ENCODE measurements at regions not wholly inside any gene's neighbourhood (a gene's known extent, or its start where the extent isn't known, plus 50 kb on each side); places are given as distances from the start of the nearest gene placed in this dataset.
"Not testable (repeated sequence)": the region's sequence is repeated elsewhere in the genome, so short reads cannot be mapped to it uniquely, and the experiment has no call there.

DNA sequence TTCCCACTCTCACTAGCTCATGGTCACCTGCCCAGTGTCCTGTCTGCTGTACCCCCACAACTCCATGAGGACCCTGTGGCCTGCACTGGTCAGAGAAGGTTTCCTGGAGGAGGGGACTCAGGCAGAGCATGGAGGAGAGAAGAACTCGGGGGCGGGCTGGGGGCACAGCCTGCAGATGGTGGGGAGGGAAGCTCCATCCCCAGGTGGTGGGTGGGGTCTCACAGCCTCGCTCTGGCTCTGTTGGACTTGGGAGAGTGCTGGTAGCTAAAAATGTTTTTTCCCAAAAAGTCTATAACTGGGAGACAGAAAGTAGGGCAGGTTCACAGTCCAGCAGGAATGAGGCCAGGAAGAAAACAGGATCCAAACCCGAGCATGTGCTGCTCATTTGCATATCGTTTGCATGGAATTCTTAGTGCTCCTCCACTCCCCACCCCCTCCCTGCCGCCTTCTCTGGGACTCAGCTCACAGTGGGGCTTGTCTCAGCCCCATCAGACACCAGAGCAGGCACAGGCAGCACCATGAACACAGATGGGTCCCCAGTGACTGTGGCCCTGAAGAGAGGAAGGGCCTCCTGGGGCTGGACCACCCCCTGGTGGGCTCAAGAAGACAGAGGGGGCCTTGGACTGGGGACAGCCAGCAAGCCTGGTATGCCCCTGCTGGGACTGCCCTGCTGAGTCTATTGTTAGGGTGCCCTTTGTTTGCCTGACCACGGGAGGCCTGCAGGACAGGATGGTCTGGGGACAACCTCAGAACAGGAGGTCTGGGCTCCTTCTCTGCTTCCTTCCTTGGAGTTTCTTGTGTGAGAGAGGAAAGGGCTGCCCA is 67.0 kb upstream of the SFSWAP start:
- Mint-ChIP-seq H3K9me3 (no peaks in the 10 kb centered on the region), H3K4me3 (no peak overlapping the region), H3K27me3 (no peaks in the 10 kb centered on the region), H3K27ac (no peak overlapping the region), H3K4me1 (no peaks in the 10 kb centered on the region)
- ATAC-seq (no peak), DNase-seq (no peak)

DNA sequence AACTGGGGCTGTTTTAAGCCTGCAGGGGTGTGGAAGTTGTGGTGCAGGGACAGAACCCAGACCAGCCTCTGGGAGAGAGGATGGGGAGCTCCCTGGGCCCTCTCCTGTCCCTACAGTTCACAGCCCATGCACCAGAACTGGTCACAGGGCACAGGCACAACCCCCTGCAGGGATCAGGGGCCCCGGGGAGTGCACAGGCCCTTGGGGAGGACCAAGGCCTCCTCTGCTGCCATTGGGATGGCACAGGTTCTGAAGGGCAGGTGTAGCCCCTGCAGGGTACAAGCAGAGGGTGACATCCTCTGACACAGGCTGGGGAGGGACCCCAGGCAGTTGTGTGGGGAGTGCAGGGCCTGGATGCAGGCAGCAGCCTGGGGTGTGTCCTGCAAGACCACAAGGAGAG is 66.4 kb upstream of the SFSWAP start:
- Mint-ChIP-seq H3K9me3 (no peaks in the 10 kb centered on the region), H3K27ac (peak overlapping the region in 1 of 2 donors; percentile 49), H3K4me1 (no peaks in the 10 kb centered on the region), H3K27me3 (peaks cover 1% of the 10 kb centered on the region), H3K4me3 (no peak overlapping the region)
- DNase-seq (no peak), ATAC-seq (no peak)

DNA sequence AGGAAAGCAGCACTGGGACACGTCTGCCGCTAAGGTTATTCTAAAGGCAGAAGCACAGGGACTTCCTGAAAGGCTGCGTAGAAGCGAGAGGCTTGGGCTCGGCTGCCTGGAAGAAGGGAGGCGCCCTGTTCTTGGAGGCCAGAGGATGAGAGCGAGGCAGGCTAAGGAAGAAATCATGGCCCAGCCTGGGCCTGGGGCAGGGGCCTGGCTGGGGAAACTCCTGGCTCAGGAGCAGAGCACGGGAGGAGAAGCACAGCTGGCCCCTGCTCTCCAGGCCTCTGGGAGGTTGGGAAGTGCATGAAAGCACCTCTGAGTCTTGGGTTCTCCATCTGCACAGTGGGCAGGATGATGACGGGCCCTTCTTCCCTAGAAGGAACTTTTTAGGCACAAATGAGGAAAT is 66.0 kb upstream of the SFSWAP start:
- not testable (repeated sequence) for H3K27me3 Mint-ChIP-seq, DNase-seq

DNA sequence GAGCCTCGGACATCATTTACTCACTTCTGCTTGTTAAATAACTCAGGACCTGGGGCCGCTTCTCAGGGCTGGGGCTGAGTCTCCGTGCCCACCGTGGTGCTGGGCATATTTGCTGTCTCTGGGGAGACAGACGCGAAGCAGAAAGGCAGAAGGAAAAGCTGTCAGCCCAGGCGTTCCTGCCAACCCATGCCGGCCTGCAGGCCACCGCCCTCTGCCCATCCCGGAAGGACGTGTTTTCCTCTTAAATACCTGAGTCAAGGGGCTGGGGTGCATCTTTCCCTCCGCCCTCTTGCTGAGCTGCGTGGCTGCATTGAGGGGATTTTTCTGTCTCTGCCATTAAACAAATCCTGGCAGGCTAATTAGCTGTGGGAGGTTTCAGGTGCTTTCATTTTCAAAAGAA is 65.3 kb upstream of the SFSWAP start:
- not testable (repeated sequence) for H3K4me1 Mint-ChIP-seq, H3K4me3 Mint-ChIP-seq, H3K27ac Mint-ChIP-seq, DNase-seq, H3K27me3 Mint-ChIP-seq, H3K9me3 Mint-ChIP-seq
- peak; percentile 50 for ATAC-seq

More for the DNA sequence above, 66.0 kb upstream of the SFSWAP start:
- not testable (repeated sequence) for ATAC-seq, H3K4me3 Mint-ChIP-seq, H3K4me1 Mint-ChIP-seq, H3K9me3 Mint-ChIP-seq
- peak overlapping the region in 1 of 2 donors; percentile 49 for H3K27ac Mint-ChIP-seq

DNA sequence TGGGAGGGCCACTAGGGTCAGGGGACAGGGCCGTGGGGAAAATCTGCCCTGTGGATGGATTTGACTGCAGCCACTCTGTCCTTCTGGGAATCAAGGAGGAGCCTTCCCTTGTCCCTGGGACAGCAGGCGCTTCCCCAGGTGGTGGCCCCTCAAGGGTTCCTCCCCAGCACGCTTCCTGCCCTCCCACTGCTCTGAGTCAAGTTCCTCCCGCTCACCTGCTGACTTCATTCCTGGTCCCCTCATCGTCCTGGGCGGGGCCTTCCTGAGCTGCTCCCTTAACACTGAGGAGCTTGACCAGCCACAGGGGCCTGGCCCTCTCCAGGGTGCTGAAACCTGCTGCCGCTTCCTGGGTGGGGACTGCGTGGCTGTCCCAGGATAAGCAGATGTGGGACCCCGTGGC is 64.4 kb upstream of the SFSWAP start:
- DNase-seq, result not testable (repeated sequence)
- ATAC-seq, result peak; percentile 20

DNA sequence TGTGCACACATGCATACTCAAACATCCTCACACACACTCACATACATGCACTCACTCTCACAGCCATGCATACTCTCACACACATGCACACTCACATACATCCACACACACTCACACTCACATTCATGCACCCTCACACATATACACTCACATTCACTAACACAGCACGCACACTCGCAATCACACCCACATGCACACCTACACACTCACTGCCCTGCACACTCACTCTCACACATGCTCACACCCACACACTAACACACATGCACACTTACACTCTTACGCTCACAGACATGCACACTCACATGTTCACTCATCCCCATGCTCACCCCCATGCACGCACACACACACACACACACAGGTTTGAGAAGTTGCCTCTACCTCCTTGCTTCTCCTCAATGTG is 63.2 kb upstream of the SFSWAP start:
- Mint-ChIP-seq H3K9me3 (no peaks in the 10 kb centered on the region), H3K4me3 (no peak overlapping the region), H3K27ac (no peak overlapping the region), H3K4me1 (no peaks in the 10 kb centered on the region), H3K27me3 (peaks cover 7% of the 10 kb centered on the region)
- ATAC-seq, result no peak
- DNase-seq, result no peak

More for the DNA sequence above, 64.4 kb upstream of the SFSWAP start:
- H3K27ac Mint-ChIP-seq, H3K4me3 Mint-ChIP-seq, H3K27me3 Mint-ChIP-seq, H3K9me3 Mint-ChIP-seq, H3K4me1 Mint-ChIP-seq: not testable (repeated sequence)

DNA sequence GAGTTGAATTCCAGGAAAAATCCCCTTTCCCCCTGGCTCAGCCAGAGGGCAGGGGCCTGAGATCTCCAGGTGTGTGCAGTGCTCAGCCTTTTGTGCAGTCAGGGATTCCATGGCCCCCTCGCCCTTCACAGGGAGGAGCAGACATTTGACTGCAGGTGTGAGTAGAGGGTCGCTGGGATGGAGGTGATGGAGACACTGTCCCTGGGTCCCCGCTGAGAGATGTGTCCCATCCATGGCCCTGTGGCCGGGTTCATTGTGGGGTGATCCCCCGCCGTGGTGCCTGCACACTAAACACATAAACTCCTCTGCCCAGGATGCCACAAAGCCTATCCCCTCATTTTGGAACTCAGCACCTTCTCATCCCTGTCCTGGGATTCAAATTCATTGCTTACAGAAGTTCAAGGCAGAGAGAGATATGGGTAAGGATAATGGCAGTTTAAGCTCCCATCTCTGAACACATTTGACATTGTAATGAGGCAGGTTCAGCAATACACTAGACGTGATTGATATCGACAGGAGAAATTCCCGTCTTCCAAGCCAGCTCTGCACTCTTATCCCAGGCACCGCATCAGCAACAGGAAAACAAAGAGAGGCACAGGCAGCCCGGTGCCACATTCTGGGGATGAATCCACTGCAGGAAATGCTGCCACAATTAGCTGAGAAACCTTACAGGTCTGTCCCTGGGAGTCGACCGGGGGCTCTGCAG is 55.3 kb upstream of the SFSWAP start:
- not testable (repeated sequence) for ATAC-seq, H3K9me3 Mint-ChIP-seq, H3K4me1 Mint-ChIP-seq, DNase-seq, H3K4me3 Mint-ChIP-seq, H3K27ac Mint-ChIP-seq, H3K27me3 Mint-ChIP-seq

DNA sequence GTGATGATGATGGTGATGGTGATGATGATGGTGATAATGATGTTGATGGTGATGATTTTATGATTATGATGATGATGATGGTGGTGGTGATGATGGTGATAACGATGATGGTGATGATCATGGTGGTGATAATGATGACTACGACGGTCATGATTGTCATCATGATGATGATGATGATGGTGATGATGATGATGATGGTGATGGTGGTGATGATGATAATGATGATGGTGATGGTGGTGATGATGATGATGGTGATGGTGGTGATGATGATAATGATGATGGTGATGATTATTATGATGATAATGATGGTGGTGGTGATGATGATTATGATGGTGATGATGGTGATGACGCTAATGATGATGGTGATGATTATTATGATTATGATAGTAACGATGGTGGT is 54.1 kb upstream of the SFSWAP start:
- not testable (repeated sequence) for ATAC-seq, H3K27ac Mint-ChIP-seq, H3K9me3 Mint-ChIP-seq, H3K27me3 Mint-ChIP-seq, DNase-seq, H3K4me3 Mint-ChIP-seq, H3K4me1 Mint-ChIP-seq

DNA sequence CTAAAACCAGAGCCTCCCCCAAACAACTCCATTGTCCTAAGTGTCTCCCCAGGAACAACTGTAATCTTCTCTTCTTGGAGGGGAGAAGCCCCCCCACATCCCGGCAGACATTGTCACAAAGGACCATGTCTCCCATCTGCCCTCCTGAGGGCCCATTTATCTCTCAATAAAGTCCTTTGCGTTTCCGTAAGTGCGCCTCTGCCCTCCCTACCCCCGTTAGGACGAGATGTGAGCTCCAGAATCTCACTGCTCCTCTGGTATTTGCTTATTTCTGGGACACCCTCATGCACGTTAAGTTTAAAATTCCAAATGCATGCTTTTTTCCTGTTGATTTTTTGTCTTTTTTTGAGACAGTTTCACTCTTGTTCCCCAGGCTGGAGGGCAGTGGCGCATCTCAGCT is 52.3 kb upstream of the SFSWAP start:
- not testable (repeated sequence) for H3K27ac Mint-ChIP-seq, H3K9me3 Mint-ChIP-seq, ATAC-seq, DNase-seq, H3K4me3 Mint-ChIP-seq, H3K4me1 Mint-ChIP-seq
- H3K27me3 Mint-ChIP-seq, result peaks cover 17% of the 10 kb centered on the region

DNA sequence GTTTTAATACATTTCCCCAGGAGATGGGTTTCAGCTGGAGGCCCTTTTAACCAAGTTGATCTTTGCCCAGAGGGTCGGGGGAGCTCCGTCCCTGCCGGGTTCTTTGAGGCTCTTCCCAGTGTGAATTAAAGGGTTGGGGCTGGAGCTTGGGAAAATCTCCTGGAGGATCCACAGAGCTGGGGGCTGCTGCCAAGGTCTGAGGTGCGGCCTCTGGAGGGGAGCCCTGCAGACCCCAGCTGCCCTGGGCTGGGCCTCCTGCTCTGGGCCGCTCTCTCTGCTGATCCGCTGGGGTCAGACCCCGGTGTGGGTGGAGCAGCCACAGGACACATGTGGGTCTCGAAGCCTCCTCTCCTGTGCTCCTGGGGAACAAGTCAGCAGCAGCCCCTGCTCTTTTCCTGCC is 51.4 kb upstream of the SFSWAP start:
- H3K4me1 Mint-ChIP-seq, H3K27ac Mint-ChIP-seq, H3K4me3 Mint-ChIP-seq, DNase-seq, ATAC-seq, H3K9me3 Mint-ChIP-seq: not testable (repeated sequence)
- peaks cover 17% of the 10 kb centered on the region for H3K27me3 Mint-ChIP-seq

DNA sequence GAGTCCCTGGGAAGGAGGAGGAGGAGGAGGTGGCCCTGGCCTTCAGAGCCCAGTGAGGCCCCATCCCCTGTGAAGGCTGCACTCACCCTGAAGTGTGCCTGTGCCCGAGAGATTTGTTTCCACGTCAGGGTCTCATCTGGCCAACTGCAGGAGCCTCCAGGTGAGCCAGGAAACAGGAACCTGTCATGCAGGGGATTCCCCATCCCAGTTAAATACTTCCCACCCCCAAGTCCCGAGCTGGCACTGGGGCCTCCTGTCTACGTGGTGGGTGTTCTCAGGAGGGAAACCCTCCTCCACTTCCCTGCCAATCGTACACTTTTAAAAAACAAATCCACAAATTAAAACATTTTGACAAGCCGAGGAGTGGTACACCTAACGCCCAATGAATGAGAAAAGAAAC is 50.9 kb upstream of the SFSWAP start:
- H3K27me3 Mint-ChIP-seq, result peaks cover 17% of the 10 kb centered on the region
- H3K4me3 Mint-ChIP-seq, ATAC-seq, H3K9me3 Mint-ChIP-seq, DNase-seq, H3K27ac Mint-ChIP-seq, H3K4me1 Mint-ChIP-seq: not testable (repeated sequence)

DNA sequence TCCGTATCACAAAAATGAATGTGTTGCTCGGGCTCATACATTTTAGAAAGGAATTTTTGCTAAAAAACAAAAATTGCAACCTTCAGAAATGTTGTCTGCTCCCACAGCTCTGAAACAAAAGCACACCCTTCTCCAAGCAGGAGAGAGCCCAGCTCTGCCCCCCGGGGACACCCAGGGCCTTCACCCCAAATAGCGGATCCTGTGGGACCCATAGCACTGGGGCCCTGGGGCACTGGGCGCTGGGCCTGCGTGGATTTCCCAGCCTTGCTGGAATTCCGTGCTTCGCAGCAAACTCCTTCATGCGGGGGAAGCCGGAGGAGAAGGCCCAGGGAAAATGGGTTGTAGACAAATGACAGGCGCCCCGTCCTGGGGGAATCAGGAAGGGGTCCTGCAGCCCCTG is 50.5 kb upstream of the SFSWAP start:
- H3K9me3 Mint-ChIP-seq, ATAC-seq, H3K27ac Mint-ChIP-seq, H3K4me1 Mint-ChIP-seq, DNase-seq: not testable (repeated sequence)
- peaks cover 17% of the 10 kb centered on the region for H3K27me3 Mint-ChIP-seq
- H3K4me3 Mint-ChIP-seq, result peak overlapping the region in 1 of 2 donors; percentile 35
